Endothelial cell of umbilical vein (primary cell): ENCODE measurements at regions not wholly inside any gene's neighbourhood (a gene's known extent, or its start where the extent isn't known, plus 50 kb on each side); places are given as distances from the start of the nearest gene placed in this dataset.

Experiments used
- BruUV-seq: library from RNA; stranded (reverse); fragments of 400-500 nt; replicated peaks from 2 replicates; lab custom pipeline; 2021; lab: Mats Ljungman, UMichigan
- CTCF ChIA-PET: fragments of 300-600, 350-600 bp; sonication (Branson Sonifier 250); formaldehyde crosslinking; loops from one replicate; lab custom pipeline; 2021; ENCODE audit warnings: antibody characterized with exemption, inconsistent platforms; lab: Charles Lee
- POLR2A ChIA-PET: fragments of 300-600, 350-600 bp; sonication (Branson Sonifier 250); formaldehyde crosslinking; loops from one replicate; lab custom pipeline; 2021; ENCODE audit warnings: antibody characterized with exemption, inconsistent platforms; lab: Charles Lee
- DNase-seq: peaks from one replicate; pipeline ENCODE4 v3.0.0-alpha.2; 2011; ENCODE audit warnings: low read depth, low spot score
- FAIRE-seq: peaks from 2 replicates; lab custom pipeline; 2011; peaks lifted over from hg19 to GRCh38; lab: Jason Lieb, UNC
- H2AFZ ChIP-seq: 2 replicates; pipeline ENCODE4 v1.6.0; 2012; ENCODE audit warnings: low read depth, low read length, control low read depth, inconsistent platforms
- H3K27ac ChIP-seq: 2 replicates; pipeline ENCODE4 v1.5.1; 2011; ENCODE audit warnings: low read depth, mild to moderate bottlenecking, control low read depth, low read length, moderate library complexity; ENCODE audit not compliant: insufficient read depth
- H3K27me3 ChIP-seq, 2 experiments: 2 replicates each; pipeline versions ENCODE4 v1.6.0 to v1.6.1; 2011; ENCODE audit warnings: low read length in 2 of 2, mixed read lengths in 1 of 2; ENCODE audit not compliant: control insufficient read depth in 2 of 2, insufficient read depth in 2 of 2
- H3K36me3 ChIP-seq, 2 experiments: 2 replicates in 1 of 2; 3 replicates in 1 of 2; pipeline ENCODE4 v1.5.1; 2011; ENCODE audit warnings: low read length in 2 of 2, mild to moderate bottlenecking in 1 of 2, moderate library complexity in 1 of 2; ENCODE audit not compliant: control insufficient read depth in 2 of 2, insufficient read depth in 2 of 2; ENCODE audit errors: extremely low read depth in 1 of 2
- H3K4me1 ChIP-seq: 3 replicates; pipeline ENCODE4 v1.5.1; 2011; ENCODE audit warnings: mild to moderate bottlenecking, low read length; ENCODE audit not compliant: control insufficient read depth, insufficient read depth; ENCODE audit errors: extremely low read depth
- H3K4me2 ChIP-seq: 2 replicates; pipeline ENCODE4 v1.6.1; 2011; ENCODE audit warnings: low read length, control low read depth, mixed read lengths; ENCODE audit not compliant: insufficient read depth
- H3K4me3 ChIP-seq, 3 experiments: fragments of 200-600 bp in 1 of 3; sonication (generic), shearing (Covaris generic) in 1 of 3; replicated peaks in 1 of 3; 2 replicates each; pipeline ENCODE4 v1.5.1; 2011 to 2016; ENCODE audit warnings: control low read depth in 3 of 3, low read length in 3 of 3, mild to moderate bottlenecking in 2 of 3, inconsistent platforms in 1 of 3, low read depth in 1 of 3, moderate library complexity in 1 of 3; ENCODE audit not compliant: insufficient read depth in 1 of 3
- H3K79me2 ChIP-seq: 2 replicates; pipeline ENCODE4 v1.6.0; 2012; ENCODE audit warnings: low read length, inconsistent platforms; ENCODE audit not compliant: control insufficient read depth, insufficient read depth
- H3K9ac ChIP-seq: replicated peaks from 2 replicates; pipeline ENCODE3; 2011; ENCODE audit warnings: low read length, control low read depth; ENCODE audit not compliant: insufficient read depth; ENCODE audit errors: extremely low read depth
- H3K9me1 ChIP-seq: replicated peaks from 3 replicates; pipeline ENCODE4 v1.6.0; 2011; ENCODE audit warnings: mild to moderate bottlenecking, low read length; ENCODE audit not compliant: control insufficient read depth, insufficient read depth; ENCODE audit errors: extremely low read depth
- H3K9me3 ChIP-seq: replicated peaks from 2 replicates; pipeline ENCODE4 v1.5.1; 2012; ENCODE audit warnings: low read length, inconsistent platforms; ENCODE audit not compliant: control insufficient read depth, insufficient read depth
- H4K20me1 ChIP-seq: replicated peaks from 2 replicates; pipeline ENCODE3; 2011; ENCODE audit warnings: mild to moderate bottlenecking, low read length; ENCODE audit not compliant: control insufficient read depth, insufficient read depth; ENCODE audit errors: extremely low read depth
- EZH2 ChIP-seq: IDR thresholded peaks from 2 replicates; pipeline ENCODE4 v1.6.1; 2012; ENCODE audit warnings: borderline replicate concordance, low read depth, mild to moderate bottlenecking, moderate library complexity, low read length, inconsistent platforms; ENCODE audit not compliant: severe bottlenecking
- FOS ChIP-seq: IDR thresholded peaks from 2 replicates; pipeline ENCODE4 v1.6.1; 2011; ENCODE audit warnings: mild to moderate bottlenecking, low read length, moderate library complexity, borderline replicate concordance; ENCODE audit not compliant: insufficient read depth
- GATA2 ChIP-seq: IDR thresholded peaks from 2 replicates; pipeline ENCODE4 v1.7.0; 2011; ENCODE audit warnings: low read depth, mild to moderate bottlenecking, moderate library complexity, mixed read lengths, low read length; ENCODE audit not compliant: insufficient read length, insufficient read depth
- JUN ChIP-seq: IDR thresholded peaks from 2 replicates; pipeline ENCODE4 v1.6.1; 2011; ENCODE audit warnings: borderline replicate concordance, low read depth; ENCODE audit not compliant: insufficient read length, insufficient read depth
- MYC ChIP-seq: IDR thresholded peaks from one replicate; pipeline ENCODE4 v1.6.1; 2011; ENCODE audit warnings: mild to moderate bottlenecking, low read depth, low read length
- POLR2A ChIP-seq: IDR thresholded peaks from 2 replicates; pipeline ENCODE4 v1.6.1; 2012; ENCODE audit warnings: low read depth, mild to moderate bottlenecking, control low read depth, low read length
- POLR2AphosphoS5 ChIP-seq: IDR thresholded peaks from 2 replicates; pipeline ENCODE4 v1.6.1; 2012; ENCODE audit warnings: low read depth, mild to moderate bottlenecking, control low read depth, low read length, moderate library complexity; ENCODE audit not compliant: insufficient read depth
- dilution Hi-C: fragments of 300-500 bp; cut with MboI; formaldehyde crosslinking; loops from one replicate; pipeline ENCODE4 v1.15.0; 2019; ENCODE audit warnings: low sequenced_read_pairs; ENCODE audit not compliant: extremely low pct_ligation_motif_present
- intact Hi-C: fragments of 100-400 bp; cut with micrococcal nuclease; formaldehyde crosslinking; loops from one replicate; pipeline ENCODE4 v1.10.0; 2022
- TF ChIP-seq, protein P1 (sequence below): IDR thresholded peaks from 2 replicates; pipeline ENCODE4 v1.6.1; 2011; ENCODE audit not compliant: insufficient read depth, insufficient read length
- TF ChIP-seq, protein P2 (sequence below), 2 donors: IDR thresholded peaks; 1 replicate in 1 of 2; 2 replicates in 1 of 2; pipeline ENCODE4 v1.5.1; 2011; ENCODE audit warnings: low read length in 2 of 2, mild to moderate bottlenecking in 2 of 2, moderate library complexity in 2 of 2, control low read depth in 1 of 2, inconsistent platforms in 1 of 2, low read depth in 1 of 2; ENCODE audit not compliant: insufficient read depth in 1 of 2; ENCODE audit errors: extremely low read depth in 1 of 2

DNA sequence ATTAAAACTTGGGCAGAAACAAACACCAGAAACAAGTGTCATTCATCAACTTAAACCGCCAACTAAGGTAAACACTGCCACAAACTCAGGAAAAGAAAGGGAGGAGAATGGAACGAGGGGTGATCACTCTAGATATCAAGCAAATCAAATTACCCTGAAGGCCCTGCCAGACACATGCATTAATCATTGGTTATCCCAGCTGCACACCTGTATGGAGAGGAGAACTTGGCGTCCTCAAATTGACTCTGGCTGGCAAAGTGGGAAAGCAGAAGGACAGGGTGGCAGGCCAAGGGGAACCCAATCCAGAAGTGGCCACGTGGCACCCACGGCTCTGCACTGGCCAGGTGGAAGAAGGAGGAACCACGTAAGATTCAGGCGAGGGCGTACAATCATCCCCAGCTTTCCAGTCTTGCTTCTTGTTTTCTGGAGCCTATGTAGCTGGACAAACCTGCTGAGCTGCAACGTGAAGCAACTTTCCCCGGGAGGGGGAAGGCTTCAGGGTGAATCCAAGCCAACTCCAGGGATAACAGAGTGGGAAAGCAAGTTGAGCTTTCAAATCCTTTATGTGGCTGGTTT is 156.2 kb upstream of the JARID2 start:
- no peak for FAIRE-seq
- TF ChIP-seq GATA2, result no peak
- TF ChIP-seq, protein P1, sequence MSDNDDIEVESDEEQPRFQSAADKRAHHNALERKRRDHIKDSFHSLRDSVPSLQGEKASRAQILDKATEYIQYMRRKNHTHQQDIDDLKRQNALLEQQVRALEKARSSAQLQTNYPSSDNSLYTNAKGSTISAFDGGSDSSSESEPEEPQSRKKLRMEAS, result no peak
- TF ChIP-seq EZH2, result no peak
- TF ChIP-seq MYC, result no peak
- TF ChIP-seq POLR2A, result no peak
- TF ChIP-seq JUN, result no peak
- TF ChIP-seq, protein P2, sequence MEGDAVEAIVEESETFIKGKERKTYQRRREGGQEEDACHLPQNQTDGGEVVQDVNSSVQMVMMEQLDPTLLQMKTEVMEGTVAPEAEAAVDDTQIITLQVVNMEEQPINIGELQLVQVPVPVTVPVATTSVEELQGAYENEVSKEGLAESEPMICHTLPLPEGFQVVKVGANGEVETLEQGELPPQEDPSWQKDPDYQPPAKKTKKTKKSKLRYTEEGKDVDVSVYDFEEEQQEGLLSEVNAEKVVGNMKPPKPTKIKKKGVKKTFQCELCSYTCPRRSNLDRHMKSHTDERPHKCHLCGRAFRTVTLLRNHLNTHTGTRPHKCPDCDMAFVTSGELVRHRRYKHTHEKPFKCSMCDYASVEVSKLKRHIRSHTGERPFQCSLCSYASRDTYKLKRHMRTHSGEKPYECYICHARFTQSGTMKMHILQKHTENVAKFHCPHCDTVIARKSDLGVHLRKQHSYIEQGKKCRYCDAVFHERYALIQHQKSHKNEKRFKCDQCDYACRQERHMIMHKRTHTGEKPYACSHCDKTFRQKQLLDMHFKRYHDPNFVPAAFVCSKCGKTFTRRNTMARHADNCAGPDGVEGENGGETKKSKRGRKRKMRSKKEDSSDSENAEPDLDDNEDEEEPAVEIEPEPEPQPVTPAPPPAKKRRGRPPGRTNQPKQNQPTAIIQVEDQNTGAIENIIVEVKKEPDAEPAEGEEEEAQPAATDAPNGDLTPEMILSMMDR (IDR thresholded peaks at IDR 0.05; ENCODE audit: extremely low read depth in 1 of 2, insufficient read depth in 1 of 2, low read depth in 1 of 2, low read length in 2 of 2), result no peak
- TF ChIP-seq POLR2AphosphoS5, result no peak
- TF ChIP-seq FOS, result no peak
- Histone ChIP-seq H3K27ac (no peak overlapping the region), H3K9me3 (peaks cover 2% of the 10 kb centered on the region), H3K4me3 (no peak overlapping the region), H3K4me1 (no peaks in the 10 kb centered on the region), H3K9ac (no peak overlapping the region), H3K79me2 (no peaks in the 10 kb centered on the region), H3K36me3 (no peaks in the 10 kb centered on the region), H3K4me2 (no peak overlapping the region), H3K27me3 (no peaks in the 10 kb centered on the region), H4K20me1 (no peaks in the 10 kb centered on the region), H3K9me1 (no peaks in the 10 kb centered on the region), H2AFZ (no peak overlapping the region)
- intact Hi-C loops (no loop called here), dilution Hi-C loops (no loop called here)
- BruUV-seq, result no TSS peak
- POLR2A ChIA-PET, result no interaction called here
- CTCF ChIA-PET, result no interaction called here
- DNase-seq, result no peak
